ENCODE measurements at regions not wholly inside any gene's neighbourhood (a gene's known extent, or its start where the extent isn't known, plus 50 kb on each side); places are given as distances from the start of the nearest gene placed in this dataset.
"Not testable (repeated sequence)": the region's sequence is repeated elsewhere in the genome, so short reads cannot be mapped to it uniquely, and the experiment has no call there.

GRCh38 chr2:198604599-198604998 is 800.2 kb downstream of the PLCL1 start:
- DNase-seq = no peak

GRCh38 chr2:198602986-198603385 is 798.6 kb downstream of the PLCL1 start:
- DNase-seq = not testable (repeated sequence)

DNA sequence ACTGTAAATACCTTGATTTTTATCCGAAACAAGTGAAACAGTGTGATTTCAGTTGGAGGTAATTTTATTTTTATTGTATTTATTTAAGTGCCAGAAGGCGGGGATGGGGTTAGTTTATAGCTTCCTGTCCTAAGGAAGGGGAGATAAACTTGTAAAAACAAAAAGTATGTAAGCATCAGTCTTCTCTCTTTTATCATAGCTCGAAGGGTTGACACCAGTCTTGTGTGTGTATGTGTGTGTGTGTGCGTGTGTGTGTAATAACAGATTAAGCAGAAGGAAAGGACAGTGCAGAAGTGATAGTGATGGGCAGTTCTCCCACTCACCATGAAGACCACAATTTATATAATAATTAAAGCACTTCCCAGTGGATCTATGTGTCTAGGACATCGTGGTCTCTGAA is 793.3 kb downstream of the PLCL1 start:
- no peak for DNase-seq

GRCh38 chr2:198596985-198597384 is 792.6 kb downstream of the PLCL1 start:
- DNase-seq = no peak

- no peak for DNase-seq
Observed at GRCh38 chr2:198595721-198596120, 791.3 kb downstream of the PLCL1 start.

GRCh38 chr2:198591586-198591985 is 787.2 kb downstream of the PLCL1 start:
- no peak for DNase-seq

DNA sequence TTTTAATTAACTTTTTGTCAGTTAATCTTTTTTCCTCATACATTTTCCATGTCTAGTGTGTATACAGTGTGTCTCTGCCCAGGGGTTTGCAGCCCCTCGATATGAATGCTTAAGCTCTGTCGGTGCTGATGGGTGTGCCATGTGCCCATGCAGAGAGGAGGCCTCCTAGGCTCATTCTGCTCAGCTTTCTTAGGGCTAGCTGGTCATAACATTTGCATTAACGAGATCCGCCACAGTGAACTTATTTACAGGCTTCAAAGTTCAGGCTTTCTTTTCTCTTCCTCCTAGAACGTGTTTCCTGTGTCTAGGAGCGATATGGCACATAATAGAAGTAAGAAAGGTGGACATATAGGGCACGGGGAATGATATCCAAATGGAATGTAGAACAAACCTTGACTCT is 783.3 kb downstream of the PLCL1 start:
- no peak for DNase-seq

GRCh38 chr2:198587240-198587639 is 782.8 kb downstream of the PLCL1 start:
- no peak for DNase-seq

- no peak for DNase-seq
Observed at GRCh38 chr2:198571393-198571792, 767.0 kb downstream of the PLCL1 start.

- DNase-seq = no peak
Observed at GRCh38 chr2:198558176-198558575, 753.8 kb downstream of the PLCL1 start.

DNA sequence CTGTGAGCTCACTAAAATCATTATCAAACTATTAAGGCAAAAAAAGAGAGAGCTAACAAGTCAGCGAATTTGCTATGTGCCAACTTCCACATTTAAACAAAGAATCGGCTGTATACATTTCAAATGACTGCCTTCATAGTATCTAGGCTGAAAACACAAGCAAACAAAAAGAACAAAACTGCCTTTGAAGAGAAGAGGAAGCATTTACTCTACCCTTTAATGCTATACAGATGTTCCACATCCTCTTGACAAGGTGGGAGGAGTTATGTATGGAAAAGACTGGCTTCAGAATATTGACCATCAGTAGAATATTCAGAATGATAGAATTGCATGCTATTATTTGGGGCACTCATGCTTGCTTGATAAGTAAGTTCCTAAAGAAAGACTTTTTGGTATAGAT is 741.7 kb downstream of the PLCL1 start:
- no peak for DNase-seq

DNA sequence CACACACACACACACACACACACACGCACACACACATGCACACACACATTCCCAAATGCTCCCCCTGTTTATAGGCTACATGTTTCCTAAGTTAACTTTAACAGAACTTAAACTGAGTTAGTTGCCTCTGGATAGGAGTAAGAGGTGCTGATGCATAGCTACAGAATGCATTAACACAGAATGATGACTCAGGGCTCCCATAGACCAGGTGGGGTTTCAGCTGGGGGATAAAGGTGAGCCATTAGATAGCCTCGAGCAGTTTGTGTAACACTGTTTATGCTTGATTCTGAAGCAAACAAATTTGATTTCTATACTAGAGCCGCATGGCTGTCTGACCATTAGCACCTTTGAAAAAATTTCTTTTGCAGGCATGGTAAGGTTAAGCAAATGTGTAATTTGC is 741.0 kb downstream of the PLCL1 start:
- DNase-seq = no peak

DNA sequence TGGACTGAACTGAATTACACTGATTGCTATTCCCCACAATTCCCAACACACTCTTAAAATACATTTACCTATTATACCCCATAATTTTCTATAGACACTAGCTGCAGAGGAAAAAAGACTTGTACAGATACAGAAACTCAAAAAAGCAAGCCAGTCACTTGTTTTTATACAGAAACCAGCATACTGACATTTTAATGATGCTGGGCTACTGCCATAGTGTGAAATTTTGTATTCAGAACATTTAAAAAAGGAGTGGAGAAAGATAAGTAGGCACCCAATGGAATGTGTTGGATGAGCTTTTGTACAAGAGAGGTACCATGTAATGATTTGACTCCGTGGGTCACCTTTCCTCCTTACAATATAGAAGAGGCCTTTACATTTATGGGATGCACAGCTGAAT is 740.1 kb downstream of the PLCL1 start:
- DNase-seq = no peak

GRCh38 chr2:198534756-198535155 is 730.4 kb downstream of the PLCL1 start:
- no peak for DNase-seq

DNA sequence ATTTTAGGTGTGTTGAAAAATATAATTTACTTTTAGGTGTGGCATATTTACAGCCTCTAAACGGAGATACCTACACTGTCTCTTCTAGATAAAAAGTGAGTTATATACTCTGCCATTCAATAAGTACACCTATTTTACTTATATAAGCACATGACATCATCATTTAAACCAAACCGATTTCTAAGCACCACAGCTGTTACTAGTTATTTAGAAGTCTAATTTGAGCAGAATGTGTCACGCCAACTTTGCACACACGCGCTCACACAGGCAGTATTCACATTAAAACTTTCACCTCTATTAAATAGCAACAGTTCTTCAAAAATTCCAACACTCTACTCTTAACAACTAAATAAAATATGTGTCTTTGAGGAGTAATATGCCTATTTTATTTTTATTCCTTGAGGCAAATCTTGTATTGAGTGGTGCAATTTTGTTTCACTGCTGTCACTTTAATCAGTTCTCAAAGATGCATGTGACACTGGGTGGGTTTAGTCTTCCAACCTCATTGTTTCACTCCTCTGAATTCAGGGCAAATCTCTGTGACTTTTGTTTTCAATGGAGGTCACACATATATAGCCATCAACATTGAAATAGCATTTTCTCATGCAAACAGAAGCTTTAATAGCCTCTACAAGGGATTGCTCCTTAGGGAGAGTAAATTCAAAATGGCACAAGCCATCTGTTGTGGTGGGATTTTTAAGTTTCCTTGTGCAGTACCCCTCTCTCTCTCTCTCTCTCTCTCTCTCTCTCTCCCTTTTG is 721.0 kb downstream of the PLCL1 start:
- DNase-seq = no peak

DNA sequence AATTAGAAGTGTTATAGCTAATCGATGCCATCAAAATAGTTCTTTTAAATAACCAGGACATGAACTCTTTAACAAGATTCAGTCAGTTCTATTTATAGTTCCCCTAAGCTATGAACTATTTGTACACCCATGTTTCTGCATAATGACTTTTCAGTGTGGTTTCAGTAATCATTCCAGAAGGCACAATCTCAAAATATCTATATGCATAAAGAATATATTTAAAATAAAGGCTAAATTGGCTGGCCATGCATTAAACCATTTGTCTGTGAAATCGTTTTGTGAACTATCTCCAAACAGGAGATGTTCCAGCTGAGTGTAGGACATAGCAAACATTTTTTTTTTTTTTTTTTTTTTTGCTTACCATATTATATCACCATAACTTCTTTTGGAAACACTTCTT is 719.3 kb downstream of the PLCL1 start:
- no peak for DNase-seq

DNA sequence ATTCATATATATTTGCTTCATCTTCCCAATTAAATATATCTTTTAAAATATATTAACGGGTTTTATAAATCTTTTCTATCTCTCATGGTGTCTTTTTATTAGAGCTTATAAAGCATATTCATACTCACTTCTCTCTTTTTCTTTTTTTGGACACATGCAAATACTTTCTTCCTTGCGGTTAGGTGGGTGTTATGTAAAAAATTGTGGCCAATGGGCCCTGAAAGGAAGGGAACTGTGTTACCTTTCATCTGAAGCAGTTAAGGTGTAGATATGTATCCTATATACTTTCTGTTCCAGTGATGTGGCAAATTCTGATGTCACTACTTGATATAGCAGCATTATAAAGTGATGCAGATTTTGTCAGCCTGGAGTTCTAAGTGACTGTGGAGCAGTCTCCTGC is 714.5 kb downstream of the PLCL1 start:
- DNase-seq = no peak

DNA sequence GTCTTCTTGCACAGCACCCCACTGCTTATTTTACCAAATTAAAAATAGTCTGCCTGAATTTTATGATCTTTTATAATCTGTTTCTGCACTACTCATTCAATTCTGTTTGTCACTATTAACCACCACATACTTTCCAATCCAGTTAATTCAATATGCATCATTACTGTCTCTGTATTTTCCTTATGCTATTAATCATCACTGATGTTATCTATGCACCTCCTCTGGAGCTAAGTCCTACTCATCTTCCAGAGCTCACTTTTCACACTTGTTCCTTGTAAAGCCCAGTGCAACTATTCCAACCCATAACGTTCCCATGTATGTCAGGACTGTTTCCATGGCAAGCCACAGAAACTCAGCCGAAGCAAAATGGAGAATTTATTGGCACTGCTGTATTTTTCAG is 713.6 kb downstream of the PLCL1 start:
- DNase-seq = no peak

DNA sequence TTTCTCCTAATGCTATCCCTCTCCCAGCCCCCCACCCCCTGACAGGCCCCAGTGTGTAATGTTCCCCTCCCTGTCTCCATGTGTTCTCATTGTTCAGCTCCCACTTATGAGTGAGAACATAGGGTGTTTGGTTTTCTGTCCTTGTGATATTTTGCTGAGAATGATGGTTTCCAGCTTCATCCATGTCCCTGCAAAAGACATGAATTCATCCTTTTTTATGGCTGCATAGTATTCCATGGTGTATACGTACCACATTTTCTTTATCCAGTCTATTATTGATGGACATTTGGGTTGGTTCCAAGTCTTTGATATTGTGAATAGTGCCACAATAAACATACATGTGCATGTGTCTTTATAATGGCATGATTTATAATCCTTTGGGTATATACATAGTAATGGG is 704.2 kb downstream of the PLCL1 start:
- DNase-seq = not testable (repeated sequence)

- no peak for DNase-seq
Observed at GRCh38 chr2:198499539-198499938, 695.1 kb downstream of the PLCL1 start.

- DNase-seq = no peak
Observed at GRCh38 chr2:198498516-198498915, 694.1 kb downstream of the PLCL1 start.

DNA sequence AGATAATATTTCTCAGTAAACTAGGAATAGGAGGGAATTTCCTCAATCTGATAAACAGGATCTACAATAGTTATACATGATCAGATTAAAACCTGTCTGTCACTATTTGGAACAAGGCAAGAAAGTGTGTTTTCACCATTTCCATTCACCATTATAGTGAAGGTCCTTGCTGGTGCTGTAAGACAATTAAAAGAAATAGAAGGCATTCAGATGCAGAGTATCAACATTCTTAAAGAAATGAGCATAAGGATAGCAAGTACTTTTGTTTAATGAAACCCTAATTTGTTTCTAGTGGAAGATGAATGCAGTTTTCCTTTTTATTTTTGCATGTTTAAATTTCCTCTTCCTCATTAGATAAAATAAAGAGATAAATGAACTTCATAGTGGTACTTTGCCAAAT is 693.7 kb downstream of the PLCL1 start:
- no peak for DNase-seq

GRCh38 chr2:198494931-198495330 is 690.5 kb downstream of the PLCL1 start:
- DNase-seq = no peak

DNA sequence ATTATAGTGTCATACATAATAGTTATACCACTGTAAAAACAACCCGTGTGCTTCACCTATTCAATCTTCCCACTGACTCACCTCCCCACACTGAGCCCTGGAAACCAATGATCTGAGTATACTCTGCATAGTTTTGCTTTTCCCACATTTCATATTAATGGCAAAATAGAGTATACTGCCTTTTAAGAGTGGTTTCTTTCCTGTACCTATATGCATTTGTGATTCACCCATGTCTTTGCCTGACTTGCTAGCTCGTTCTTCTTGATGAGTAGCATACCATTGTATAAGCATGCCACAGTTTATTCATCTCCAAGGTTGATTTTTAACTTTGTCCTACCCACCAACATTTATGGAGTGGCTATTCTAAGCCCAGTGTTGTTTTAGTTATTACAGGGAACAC is 686.4 kb downstream of the PLCL1 start:
- DNase-seq = no peak

- no peak for DNase-seq
Observed at GRCh38 chr2:198488964-198489363, 684.6 kb downstream of the PLCL1 start.

Measured in CD4-positive, alpha-beta T cell treated with Interleukin-6 for 4 hours (primary cell).